ENCODE measurements at regions not wholly inside any gene's neighbourhood (a gene's known extent, or its start where the extent isn't known, plus 50 kb on each side); places are given as distances from the start of the nearest gene placed in this dataset.
"Not testable (repeated sequence)": the region's sequence is repeated elsewhere in the genome, so short reads cannot be mapped to it uniquely, and the experiment has no call there.

DNA sequence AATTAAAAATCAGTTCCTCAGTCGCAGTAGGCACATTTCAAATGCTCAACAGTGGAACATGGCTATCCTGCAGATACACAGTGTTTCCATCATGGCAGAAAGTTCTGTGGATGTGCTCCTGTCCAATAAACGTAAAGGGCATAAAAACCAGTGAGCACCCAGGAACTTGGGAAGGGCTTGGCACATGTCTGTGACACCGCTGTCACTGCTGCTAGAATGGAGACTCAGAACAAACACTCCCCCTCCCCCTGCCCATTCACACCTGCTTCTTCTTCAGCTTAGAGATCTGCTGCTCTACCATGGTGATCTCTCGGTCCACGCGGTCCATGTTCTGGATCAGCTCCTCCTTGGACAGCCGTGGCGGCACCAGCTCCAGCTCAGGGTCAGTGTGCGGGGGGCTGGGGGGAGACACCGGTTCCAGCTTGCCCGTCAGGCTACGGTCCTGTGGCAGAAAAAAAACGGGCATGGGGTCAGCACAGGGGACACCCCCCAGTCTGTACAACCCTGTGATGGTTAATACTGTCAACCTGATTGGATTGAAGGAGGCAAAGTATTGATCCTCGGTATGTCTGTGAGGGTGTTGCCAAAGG is 94.6 kb downstream of the NCOR2 start:
- no peak for DNase-seq

DNA sequence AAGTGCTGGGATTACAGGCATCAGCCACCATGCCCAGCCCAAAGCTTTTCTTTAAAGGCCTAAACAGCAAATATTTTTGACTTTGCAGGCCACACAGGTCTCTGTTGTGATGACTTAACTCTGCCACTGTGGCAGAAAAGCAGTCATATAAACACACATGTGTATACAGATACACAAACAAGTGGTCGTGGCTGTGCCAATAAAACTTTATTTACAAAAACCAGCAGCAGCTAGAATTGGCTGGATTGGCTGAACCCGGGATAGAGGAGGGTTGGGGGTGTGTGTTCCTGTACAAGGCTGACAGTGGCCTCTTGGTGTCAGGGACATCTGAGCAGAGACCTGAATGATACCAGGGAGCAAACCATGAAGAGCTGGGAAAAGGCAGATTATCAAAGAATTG is 95.6 kb downstream of the NCOR2 start:
- no peak for DNase-seq

DNA sequence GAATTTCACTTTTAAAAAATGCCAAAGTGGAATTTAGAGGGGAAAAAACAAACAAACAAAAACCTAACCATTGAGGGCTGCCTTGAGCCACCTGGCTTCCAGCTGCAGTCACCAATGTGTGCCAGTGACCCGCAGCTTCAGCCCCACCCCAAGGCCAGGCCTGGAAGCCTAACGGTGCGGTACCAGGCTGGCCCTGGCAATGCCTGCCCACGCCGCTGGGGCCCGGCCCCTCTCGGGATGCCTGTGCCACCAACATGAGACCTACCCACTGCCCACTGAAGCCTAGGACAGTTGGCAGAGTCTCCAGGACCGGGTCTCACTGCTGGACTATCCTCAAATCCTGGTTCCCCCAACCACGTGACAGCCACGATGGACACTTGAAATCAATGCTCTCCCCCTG is 96.6 kb downstream of the NCOR2 start:
- DNase-seq: no peak

DNA sequence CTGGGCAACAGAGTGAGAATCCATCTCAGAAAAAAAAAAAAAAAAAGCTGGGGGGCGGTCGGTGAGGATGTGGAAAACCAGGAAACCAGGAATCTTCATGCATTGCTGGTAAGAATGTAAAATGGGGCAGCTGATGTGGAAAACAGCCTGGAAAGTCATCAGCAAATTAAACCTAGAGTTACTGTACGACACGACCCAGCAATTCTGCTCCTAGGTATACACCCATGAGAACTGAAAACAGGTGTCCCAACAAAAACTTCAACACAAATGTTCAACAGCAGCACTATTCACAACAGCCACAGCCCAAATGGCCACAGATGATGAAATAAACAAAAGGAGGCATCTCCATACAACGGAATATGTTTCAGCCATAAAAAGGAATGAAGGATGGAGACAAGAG is 97.3 kb downstream of the NCOR2 start:
- DNase-seq: no peak

DNA sequence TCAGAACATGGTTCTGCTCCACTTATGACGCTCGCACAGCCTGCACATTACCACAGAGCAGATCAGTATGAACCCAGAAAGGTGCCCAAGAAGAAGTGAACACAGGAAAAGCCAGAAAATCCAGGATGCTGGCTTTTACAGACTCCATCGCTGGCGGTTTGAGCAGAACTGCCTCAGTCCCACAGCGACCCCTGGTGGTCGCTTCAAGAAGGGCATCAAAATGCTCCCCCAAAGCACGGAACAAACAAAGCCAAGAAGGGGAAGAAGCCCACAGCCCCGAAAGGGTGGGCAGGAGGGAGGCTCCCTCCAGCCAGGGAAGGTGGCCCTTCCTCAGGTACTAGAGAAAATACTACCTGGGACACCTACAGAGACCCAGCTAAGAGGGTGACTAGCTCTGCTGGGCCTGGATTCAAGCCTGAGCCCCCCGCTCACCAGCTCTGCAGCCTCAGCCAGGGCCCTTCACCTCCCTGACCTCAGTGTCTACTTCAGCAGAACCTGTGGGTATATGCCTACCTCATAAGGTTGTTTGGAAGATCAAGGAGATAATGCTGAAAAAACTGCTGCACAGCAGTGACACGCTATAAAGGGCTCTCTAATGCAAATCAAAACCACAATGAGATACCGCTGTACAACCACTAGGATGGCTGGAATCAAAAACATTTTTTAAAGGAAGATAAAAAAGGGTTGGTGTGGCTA is 98.1 kb downstream of the NCOR2 start:
- DNase-seq: no peak

DNA sequence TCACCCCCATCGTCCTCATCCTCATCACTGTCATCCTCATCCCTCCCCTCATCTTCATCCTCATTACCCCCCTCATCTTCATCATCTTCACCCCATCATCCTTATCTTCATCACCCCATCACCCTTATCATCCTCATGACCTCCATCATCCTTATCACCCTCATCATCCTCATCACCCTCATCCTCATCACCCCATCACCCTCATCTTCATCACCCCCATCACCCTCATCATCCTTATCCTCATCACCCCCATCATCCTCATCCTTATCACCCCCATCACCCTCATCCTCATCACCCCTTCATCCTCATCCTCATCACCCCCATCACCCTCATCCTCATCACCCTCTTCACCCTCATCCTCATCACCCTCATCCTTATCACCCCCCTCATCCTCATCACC is 99.9 kb downstream of the NCOR2 start:
- not testable (repeated sequence) for DNase-seq

DNA sequence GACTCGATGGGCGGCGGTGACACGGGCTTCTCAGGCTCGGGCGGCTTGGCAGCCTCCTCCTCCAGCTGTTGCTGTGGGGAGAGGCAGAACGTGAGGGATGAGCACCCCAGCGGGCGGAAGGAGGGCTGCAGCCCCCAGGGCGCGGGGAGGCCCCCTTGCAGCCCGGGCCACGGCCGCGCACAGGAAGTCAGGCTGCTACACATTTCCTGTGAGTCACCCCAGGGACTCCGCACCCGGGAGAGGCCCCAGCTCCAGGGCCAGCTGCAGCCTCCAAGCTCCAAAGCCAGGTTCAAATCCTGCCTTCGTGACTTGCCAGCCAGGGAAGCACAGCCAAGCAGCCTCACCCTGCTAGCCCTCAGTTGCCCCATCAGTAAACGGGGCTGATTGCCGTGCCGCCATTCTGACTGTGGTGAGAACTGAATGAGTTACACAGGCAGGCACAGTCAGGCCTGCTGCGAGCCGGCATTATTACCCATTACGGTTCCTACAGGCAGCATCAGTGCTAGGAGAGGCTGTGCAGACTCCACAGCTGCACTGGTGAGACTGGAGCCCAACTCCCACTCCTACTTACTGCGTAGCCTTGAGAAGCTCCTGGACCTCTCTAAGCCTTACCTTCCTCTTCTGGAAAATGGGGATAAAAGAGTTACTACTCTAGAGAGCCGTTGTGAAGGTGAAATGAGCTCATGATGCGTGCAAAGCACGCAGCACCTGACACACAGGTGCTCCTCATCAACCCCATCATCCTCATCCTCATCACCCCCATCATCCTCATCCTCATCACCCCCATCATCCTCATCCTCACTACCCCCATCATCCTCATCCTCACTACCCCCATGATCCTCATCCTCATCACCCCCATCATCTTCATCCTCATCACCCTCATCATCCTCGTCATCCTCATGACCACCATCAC is 100.9 kb downstream of the NCOR2 start:
- no peak for DNase-seq

DNA sequence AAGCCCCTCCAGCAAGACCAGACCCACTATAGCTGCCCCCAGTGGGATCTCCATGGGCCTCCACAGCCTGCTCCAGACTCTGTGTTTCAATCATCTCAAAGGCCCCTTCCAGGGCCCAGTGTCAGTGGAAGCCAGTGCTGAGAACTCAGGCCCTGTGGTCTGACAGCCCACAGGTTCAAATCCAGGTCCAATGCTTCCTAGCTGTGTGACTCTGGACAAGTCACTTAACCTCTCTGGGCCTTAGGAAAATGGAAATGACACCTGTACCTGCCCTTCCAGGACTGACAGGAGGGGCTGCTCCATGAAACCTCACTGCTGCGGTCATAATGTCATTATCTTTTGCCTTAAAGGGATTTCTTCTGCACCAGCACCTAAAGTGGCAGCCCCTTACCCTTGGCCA is 101.9 kb downstream of the NCOR2 start:
- no peak for DNase-seq

DNA sequence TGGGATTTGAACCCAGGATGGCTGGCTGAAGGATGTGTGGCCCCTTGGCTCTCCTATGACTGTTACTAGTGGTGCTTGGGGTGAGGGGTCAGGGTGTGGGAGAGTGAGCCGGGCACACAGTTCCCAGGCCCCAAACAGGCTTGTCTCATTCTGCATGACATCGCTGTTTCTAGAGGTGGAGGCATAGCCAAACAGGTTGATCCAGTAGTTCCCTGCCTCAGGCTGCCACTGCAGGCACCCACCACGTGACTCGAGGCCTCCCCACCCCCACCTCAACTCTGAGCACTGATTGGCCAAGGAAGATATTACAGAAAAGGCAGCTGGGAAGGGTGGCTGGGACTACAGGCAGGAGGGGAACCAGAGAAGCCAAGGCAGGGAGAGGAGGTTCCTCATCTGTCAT is 102.6 kb downstream of the NCOR2 start:
- DNase-seq: no peak

DNA sequence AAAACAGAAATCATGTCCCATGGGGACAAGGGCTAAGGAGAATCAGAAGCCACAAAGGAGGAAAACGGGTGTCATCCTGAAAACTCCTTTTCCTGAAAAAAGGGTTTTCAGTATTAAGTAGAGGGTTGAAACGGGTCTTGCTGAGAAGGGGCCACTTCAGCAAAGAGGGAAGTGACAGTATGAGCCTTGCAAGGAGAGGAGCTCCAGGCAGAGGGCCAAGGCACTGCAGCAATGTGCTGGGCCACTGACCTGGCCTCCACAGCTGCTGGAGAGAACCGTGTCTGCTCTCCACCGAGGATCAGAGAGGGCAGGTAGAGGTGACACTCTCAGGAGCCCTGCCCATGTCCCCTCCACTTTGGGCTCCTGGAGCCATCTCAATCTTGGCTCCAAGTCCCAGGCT is 103.3 kb downstream of the NCOR2 start:
- peak; percentile 45 to 57 for DNase-seq

DNA sequence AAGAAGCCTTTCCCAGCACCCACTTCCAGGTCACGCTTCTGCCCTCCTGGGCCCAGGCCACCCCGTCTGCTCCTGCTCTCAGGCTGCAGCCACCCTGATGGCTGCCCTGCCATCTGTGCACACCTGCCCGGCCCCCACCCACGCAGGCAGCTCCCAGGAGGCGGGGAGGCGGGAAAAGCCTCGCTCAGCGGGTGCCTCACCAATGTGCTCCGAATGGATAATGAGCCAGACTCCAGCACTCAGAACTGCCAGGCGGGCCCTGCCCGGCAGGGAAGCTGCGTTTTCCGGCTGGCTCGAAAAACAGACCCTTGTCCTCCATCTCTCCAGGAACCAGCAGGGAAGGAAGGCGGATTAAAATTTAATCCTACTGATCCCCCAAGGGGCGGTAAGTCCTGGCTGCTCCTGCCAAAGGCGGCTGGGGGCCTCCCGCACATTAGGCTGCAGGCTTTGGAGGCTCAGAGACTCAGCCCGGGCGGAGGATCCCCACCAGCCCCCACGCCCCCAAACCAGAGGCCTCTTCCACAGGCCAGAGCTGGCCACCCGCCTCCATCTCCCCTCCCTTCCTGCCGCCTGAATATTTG is 104.0 kb downstream of the NCOR2 start:
- peak; percentile 95 to 98 for DNase-seq

DNA sequence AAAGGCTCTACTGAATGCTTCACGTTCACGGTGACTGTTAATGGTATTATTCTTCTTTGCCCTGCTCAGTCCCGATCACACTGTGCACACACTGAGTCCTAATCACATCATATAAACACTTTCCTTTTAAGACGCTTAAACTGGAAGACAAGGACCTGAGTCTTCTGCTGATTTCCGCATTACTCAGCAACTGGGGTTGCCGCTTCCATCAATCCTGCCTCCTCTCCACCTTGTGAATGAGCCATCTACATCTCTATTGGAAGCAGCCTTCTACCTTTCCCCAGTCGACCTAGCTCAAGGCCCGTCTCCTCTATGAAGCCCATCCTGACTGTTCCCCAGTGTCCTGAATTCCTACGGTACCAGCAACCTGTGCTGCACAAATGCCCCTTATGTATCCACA is 104.7 kb downstream of the NCOR2 start:
- no peak for DNase-seq

DNA sequence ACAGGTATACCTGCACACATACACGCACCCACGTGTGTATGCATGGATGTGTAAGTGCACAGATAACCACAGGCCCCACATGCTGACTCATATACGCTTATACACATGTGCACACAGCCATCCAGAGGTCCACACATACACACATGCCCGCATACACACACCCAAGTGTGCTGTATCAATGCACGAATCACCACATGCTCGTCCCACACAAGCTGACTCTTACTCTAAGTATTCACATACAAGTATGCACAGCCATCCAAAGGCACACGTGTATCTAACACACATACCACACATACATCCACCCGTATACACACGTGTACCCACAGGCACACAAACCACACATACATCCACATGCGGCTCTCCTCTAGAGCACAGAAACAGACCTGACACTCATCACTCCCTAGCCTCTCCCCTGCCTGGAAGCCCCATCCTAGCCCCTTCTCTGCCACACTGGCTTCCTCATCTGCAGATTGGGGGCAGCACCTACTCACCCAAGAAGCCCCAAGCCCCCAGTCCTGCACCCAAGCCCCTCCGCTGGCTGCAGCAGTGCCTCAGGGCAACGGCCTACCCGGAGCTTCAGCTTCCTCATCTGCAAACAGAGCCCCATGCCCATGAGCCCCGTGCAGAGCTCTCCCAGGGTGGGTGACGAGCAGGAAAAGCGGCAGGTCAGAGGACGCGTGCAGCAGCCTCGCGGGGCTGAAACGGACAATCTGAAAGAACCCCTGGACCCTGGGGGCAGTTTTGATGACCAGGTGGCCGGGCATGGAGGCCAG is 105.4 kb downstream of the NCOR2 start:
- DNase-seq: no peak

DNA sequence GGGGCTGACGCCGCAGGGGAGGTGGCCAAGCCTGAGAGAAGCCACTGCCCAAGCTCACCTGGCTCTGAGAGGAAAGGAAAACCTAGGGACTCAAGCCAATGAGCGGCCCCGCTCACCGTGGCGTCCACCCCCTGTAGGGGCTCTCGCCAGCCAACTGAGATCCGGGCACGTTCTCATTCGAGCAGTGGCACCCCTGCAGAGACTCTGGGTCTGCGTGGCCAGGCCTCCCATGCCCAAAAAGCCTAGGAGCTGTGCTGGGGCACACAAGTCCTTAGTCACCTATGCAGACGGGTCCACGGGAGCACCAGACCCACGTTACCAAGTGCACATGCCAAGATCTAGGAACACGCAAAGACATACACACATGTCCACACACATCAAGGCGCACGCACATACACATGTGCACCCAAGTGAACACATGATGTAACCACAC is 106.2 kb downstream of the NCOR2 start:
- DNase-seq: no peak

DNA sequence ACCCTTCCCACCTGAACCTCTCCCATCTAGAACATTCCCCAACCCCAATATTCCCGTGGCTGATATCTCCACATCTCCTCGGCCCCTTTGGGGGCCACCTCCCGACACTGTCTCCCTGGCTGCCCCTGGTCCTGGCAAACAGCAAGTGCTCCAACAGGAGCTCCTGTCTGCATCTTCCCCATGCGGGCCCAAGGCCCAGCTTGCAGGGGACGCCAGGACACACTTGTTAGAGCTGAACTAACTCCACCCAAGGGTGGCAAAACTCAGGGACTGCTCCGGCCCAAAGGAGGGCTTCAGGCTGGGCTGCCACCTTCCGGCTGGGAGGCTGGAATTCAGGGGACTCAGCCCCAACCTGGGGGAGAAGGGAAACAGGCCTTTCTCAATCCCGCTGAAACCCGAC is 106.6 kb downstream of the NCOR2 start:
- DNase-seq: no peak

DNA sequence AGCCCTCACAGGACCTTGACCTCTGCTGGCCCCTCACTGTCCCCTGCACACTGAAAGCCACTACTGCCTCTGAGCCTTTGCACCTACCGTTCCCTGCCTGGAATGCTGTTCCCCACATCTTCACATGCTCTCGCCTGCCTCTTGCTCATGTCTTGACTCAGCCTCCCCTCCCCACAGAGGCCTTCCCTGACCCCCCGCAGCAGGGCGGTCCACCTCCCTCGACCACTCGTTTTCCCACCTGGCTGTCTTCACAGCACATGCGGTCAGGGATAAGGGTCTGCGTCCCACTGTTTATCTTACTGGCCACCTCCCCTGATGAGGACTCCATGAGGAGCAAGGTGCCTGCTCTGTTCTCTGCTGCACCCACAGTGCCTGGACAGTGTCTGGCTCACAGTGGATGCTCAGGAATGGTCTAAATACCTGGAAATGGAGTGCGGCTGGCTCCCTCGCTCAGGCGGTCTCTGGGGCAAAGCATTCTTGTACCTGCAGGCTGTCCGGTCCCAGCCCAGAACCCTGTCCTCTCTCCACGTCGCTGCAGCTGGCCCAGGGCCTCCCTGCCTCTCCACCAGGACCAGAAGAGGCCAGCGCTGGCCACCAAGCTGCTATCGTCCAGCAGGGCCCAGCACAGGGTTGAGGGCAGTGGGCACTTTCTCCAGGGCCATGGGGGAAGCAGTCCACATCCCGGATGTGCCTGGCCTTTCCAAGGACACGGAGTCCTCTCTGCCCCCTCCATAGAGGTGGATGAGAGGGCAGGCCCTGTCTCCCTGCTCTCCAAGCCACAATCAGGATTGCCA is 107.4 kb downstream of the NCOR2 start:
- no peak for DNase-seq

DNA sequence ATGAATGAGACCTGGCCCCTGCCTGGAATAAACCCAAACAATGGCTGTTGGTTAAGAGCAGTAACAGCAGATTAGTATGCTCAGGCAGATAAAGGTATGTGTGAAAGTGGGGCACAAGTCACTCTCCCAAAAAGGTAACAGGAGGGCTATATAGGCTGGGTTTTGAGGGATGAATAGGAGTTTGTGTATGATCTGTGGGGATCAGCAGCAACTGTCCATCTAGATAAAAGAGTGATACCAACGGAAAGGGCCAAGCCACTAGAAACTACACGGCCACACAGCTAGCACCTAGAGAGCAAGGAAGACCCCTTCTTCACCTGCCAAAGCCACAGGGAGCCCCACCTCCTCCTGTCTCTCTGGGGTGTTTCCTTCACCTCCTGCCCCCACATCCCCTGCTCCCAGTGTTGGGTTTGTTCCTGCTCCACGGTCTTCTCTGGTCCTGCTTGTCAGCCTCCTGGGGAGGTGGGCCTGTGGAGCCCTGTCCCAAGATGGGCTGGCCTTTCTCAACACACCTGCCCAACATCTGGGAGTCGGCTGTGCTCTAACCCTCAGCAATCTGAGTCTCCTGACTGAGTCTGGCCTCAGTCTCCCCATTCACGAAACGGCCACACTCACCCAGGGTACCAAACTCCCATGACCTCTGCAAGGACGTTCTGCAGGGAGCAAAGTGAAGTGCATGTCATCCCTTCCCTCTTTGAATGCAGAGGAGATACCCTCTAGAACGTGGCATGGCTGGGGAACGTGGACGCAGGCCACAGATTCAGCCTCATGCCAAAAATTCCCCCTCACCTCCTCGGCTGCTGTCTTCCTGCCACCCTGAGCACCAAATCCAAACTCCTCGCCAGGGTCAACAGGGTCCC is 108.2 kb downstream of the NCOR2 start:
- no peak for DNase-seq

DNA sequence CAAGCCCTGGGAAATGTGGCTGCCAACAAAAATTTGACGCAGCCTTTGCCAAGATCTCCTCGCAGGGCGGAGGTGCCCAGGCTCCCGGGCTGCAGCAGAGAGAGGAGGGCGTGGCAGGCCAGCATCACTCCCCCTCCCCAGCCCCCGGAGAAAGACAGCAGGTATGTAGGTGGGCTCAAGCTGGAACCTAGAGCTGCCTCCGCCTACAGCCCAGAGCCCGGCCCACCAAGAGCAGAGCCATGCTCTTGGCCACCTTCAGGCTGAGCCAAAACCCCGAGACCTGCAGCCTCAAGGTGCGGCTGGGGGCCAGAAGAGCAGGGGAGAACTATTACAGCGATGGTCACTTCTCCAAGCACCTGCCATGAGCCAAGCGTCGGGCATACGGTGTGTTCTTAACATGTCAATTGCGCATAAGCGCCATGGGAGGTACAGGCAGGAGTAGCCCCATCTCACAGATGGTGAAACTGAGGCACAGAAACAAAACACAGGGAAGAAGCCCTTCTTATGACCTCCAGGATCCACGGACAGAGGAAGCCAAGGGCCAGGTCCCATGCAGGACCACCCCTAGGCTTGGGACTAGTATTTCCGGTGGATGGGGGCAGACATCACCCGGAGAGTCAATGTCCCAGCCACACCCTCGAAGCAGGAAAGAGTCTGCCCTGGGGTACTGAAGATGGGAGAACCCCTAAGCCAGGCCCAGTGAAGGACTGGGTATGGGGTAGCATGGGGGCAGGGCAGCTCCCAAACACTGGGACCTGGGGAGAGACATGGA is 109.0 kb downstream of the NCOR2 start:
- no peak for DNase-seq

DNA sequence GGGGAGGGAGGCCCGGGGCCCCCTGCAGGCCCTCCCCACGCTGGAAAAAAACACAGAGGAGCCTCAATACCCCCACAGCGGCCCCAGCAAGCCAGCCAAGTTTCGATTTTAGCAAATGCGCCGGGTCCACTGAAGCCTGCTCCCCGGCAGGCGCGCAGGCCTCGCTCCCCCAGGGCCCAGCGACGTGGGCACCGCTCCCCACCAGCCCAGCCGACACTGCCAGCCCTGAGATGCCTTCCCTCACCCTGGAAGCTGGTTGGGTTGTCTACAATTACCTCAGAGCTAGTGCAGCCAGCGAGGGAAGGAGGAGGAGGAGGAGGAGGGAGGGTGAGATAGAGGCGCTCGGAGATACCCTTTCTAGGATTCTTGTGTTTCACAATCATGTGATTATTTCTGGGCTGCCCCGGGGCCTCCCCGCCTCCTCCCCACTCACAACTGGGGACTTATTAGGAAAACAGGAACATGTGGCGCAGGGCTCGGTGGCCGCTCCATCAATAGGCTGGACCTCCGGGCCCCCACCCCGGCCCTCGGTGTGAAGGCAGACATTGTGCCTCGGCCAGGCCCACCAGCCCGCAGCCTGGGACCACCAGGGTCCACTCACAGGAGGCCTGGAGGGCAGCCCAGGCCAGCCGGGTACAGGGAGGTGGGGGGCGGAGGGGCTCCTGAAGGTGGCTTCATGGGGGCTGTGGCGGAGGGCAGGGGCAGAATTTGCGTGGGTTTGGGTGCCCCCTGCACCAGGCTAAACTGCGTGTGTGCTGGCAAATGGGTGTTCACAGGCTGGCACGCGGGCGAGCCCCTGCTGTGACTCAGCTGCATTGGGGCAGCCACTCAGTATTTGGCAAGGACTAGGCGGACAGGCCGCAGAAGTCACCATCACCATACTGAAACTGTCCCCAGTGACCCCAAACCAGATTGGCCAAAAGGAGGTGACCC is 109.9 kb downstream of the NCOR2 start:
- DNase-seq: no peak
